GM18508 (cell line): ENCODE measurements at regions not wholly inside any gene's neighbourhood (a gene's known extent, or its start where the extent isn't known, plus 50 kb on each side); places are given as distances from the start of the nearest gene placed in this dataset.
"Not testable (repeated sequence)": the region's sequence is repeated elsewhere in the genome, so short reads cannot be mapped to it uniquely, and the experiment has no call there.

Experiments used
- ATAC-seq: cut with Tn5 transposase; IDR thresholded peaks from one replicate; pipeline ENCODE4 v1.9.1; 2021; ENCODE audit warnings: moderate number of reproducible peaks; ENCODE audit not compliant: insufficient read depth, unreplicated experiment

GRCh38 chr4:26226629-26227376 is 94.0 kb upstream of the RBPJ start:
- ATAC-seq = no peak

GRCh38 chr4:26227601-26228229 is 93.1 kb upstream of the RBPJ start:
- ATAC-seq = no peak

GRCh38 chr4:26228883-26229282 is 91.9 kb upstream of the RBPJ start:
- no peak for ATAC-seq

GRCh38 chr4:26229974-26230373 is 90.8 kb upstream of the RBPJ start:
- ATAC-seq = no peak

- no peak for ATAC-seq
Observed at GRCh38 chr4:26233350-26233749, 87.5 kb upstream of the RBPJ start.

GRCh38 chr4:26235500-26235899 is 85.3 kb upstream of the RBPJ start:
- ATAC-seq = no peak

- no peak for ATAC-seq
Observed at GRCh38 chr4:26237916-26238315, 82.9 kb upstream of the RBPJ start.

- no peak for ATAC-seq
Observed at GRCh38 chr4:26238426-26238777, 82.4 kb upstream of the RBPJ start.

- no peak for ATAC-seq
Observed at GRCh38 chr4:26238778-26239679, 81.8 kb upstream of the RBPJ start.

GRCh38 chr4:26239801-26240200 is 81.0 kb upstream of the RBPJ start:
- no peak for ATAC-seq

- ATAC-seq = no peak
Observed at GRCh38 chr4:26241179-26241578, 79.6 kb upstream of the RBPJ start.

GRCh38 chr4:26242451-26242850 is 78.4 kb upstream of the RBPJ start:
- no peak for ATAC-seq

GRCh38 chr4:26244138-26244537 is 76.7 kb upstream of the RBPJ start:
- not testable (repeated sequence) for ATAC-seq

- no peak for ATAC-seq
Observed at GRCh38 chr4:26248647-26249046, 72.2 kb upstream of the RBPJ start.

GRCh38 chr4:26252349-26253025 is 68.3 kb upstream of the RBPJ start:
- ATAC-seq = peak; percentile 88

GRCh38 chr4:26253968-26254367 is 66.8 kb upstream of the RBPJ start:
- ATAC-seq = no peak

GRCh38 chr4:26255989-26256388 is 64.8 kb upstream of the RBPJ start:
- no peak for ATAC-seq

- not testable (repeated sequence) for ATAC-seq
Observed at GRCh38 chr4:26257444-26257843, 63.4 kb upstream of the RBPJ start.

GRCh38 chr4:26257850-26258249 is 63.0 kb upstream of the RBPJ start:
- ATAC-seq = no peak

GRCh38 chr4:26260571-26260970 is 60.2 kb upstream of the RBPJ start:
- no peak for ATAC-seq

GRCh38 chr4:26261405-26261804 is 59.4 kb upstream of the RBPJ start:
- no peak for ATAC-seq
